SK-N-MC (cell line): ENCODE measurements at regions not wholly inside any gene's neighbourhood (a gene's known extent, or its start where the extent isn't known, plus 50 kb on each side); places are given as distances from the start of the nearest gene placed in this dataset.
"Not testable (repeated sequence)": the region's sequence is repeated elsewhere in the genome, so short reads cannot be mapped to it uniquely, and the experiment has no call there.

Experiments used
- DNase-seq: peaks from one replicate; pipeline ENCODE4 v3.0.0-alpha.2; 2011; ENCODE audit warnings: low read depth, low spot score
- H3K27ac ChIP-seq: fragments of 200-600 bp; sonication (generic); 2 replicates; pipeline ENCODE4 v1.5.1; 2016; ENCODE audit warnings: mixed run types
- H3K36me3 ChIP-seq: fragments of 200-600 bp; sonication (generic); 2 replicates; pipeline ENCODE4 v1.6.1; 2017; ENCODE audit warnings: antibody characterized with exemption, low read length, mixed read lengths; ENCODE audit not compliant: insufficient read depth
- H3K4me3 ChIP-seq: fragments of 200-600 bp; sonication (generic); 2 replicates; pipeline ENCODE4 v1.5.1; 2016
- H3K9ac ChIP-seq: fragments of 200-600 bp; sonication (generic); 2 replicates; pipeline ENCODE4 v1.8.0; 2017; ENCODE audit warnings: mixed run types, mixed read lengths; ENCODE audit not compliant: insufficient read length
- H3K9me3 ChIP-seq: fragments of 200-600 bp; sonication (generic); 2 replicates; pipeline ENCODE4 v1.6.1; 2017; ENCODE audit warnings: low read depth, mild to moderate bottlenecking, antibody characterized with exemption, low read length, moderate library complexity, mixed read lengths
- EZH2 ChIP-seq: fragments of 200-600 bp; sonication (generic); IDR thresholded peaks from one replicate; pipeline ENCODE4 v1.6.1; 2017; ENCODE audit warnings: antibody characterized with exemption
- FOXP2 ChIP-seq: optimal IDR thresholded peaks from 2 replicates; pipeline ENCODE3; 2011; ENCODE audit warnings: mild to moderate bottlenecking, moderate library complexity; ENCODE audit not compliant: insufficient read depth; ENCODE audit errors: extremely low read length, control extremely low read depth
- POLR2AphosphoS5 ChIP-seq: IDR thresholded peaks from 2 replicates; pipeline ENCODE4 v1.6.1; 2012; ENCODE audit warnings: mild to moderate bottlenecking, low read depth, low read length, borderline replicate concordance

DNA sequence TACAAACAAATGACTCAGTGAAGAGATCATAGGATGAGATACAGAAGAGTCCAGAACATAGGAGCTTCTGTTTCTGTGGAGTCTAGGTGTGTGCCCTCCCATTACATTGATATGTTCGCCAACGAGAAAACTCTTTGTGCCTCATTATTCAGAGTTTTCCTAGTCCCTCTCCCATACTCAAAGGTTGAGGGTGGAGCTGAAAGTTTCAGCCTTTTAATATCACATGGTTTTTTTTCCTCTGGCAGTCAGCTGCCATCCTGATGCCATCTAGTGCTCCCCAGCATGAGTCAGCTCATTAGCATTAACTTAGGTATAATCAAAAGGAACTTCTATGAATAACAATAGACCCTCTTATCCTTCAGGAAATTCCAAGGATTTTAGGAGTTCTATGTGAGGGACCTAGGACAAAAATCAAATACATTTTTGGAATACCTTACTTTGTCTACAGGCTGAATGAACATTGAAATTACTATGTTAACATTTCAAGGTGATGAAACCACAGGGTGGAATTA, 559.6 kb upstream of the AMOT start:
- H3K27ac ChIP-seq: no peak overlapping the region
- H3K36me3 ChIP-seq: no peaks in the 10 kb centered on the region
- no peaks in the 10 kb centered on the region for H3K9me3 ChIP-seq
- no peak for TF ChIP-seq POLR2AphosphoS5
- no peak for TF ChIP-seq EZH2
- no peak for TF ChIP-seq FOXP2
- H3K4me3 ChIP-seq: no peak overlapping the region
- DNase-seq: no peak
- H3K9ac ChIP-seq: no peak overlapping the region

- H3K36me3 ChIP-seq: no peaks in the 10 kb centered on the region
- H3K27ac ChIP-seq: no peak overlapping the region
- no peak overlapping the region for H3K4me3 ChIP-seq
- no peaks in the 10 kb centered on the region for H3K9me3 ChIP-seq
- DNase-seq: no peak
- H3K9ac ChIP-seq: no peak overlapping the region
- TF ChIP-seq FOXP2: no peak
- TF ChIP-seq EZH2: no peak
- no peak for TF ChIP-seq POLR2AphosphoS5
Measured at GRCh38 chrX:113399506-113400192, 559.0 kb upstream of the AMOT start.

- Histone ChIP-seq H3K27ac (no peak overlapping the region), H3K36me3 (no peaks in the 10 kb centered on the region), H3K9ac (no peak overlapping the region), H3K9me3 (no peaks in the 10 kb centered on the region), H3K4me3 (no peak overlapping the region)
- TF ChIP-seq POLR2AphosphoS5 (no peak), FOXP2 (no peak), EZH2 (no peak)
- no peak for DNase-seq
Measured at GRCh38 chrX:113392355-113392754, 551.7 kb upstream of the AMOT start.

- no peak overlapping the region for H3K27ac ChIP-seq
- H3K9ac ChIP-seq: no peak overlapping the region
- H3K36me3 ChIP-seq: no peaks in the 10 kb centered on the region
- H3K9me3 ChIP-seq: no peaks in the 10 kb centered on the region
- no peak overlapping the region for H3K4me3 ChIP-seq
- TF ChIP-seq FOXP2: no peak
- no peak for DNase-seq
Measured at GRCh38 chrX:113391875-113392274, 551.2 kb upstream of the AMOT start.

DNA sequence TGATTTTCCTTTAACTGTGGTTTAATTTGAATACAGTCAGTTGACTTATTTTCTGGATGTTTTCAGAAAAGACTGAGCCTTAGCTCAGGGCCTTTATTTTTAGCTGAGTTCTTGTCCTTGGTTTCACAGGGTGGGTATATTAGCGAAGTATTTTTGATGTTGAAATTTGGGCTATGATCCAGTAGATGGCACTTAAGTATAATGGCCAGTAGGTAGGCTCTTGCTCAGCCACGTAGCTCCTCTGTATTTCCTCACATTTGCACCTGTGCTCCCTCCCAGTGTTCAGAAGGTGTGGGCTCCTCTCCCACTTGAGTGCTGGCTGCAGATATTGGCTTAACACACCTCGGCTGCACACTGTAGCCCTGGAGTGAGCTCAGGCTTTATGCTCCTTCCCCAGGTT, 549.9 kb upstream of the AMOT start:
- no peak for TF ChIP-seq EZH2
- no peak for TF ChIP-seq POLR2AphosphoS5
- TF ChIP-seq FOXP2: no peak
- no peak for DNase-seq
- Histone ChIP-seq H3K9ac (no peak overlapping the region), H3K9me3 (no peaks in the 10 kb centered on the region), H3K36me3 (no peaks in the 10 kb centered on the region), H3K4me3 (no peak overlapping the region), H3K27ac (no peak overlapping the region)

DNA sequence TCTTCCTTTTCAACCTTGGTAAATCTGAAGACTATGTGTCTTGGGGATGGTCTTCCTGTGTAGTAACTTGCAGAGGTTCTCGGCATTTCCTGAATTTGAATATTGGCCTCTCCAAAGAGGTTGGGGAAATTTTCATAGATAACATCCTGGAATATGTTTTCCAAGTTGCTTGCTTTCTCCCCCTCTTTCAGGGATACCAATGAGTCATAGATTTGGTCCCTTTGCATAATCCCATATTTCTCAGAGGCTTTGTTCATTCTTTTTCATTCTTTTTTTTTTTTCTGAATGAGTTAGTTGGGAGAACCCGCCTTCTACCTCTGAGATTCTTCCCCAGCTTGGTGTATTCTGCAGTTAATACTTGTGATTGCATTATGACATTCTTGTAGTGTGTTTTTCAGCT, 549.2 kb upstream of the AMOT start:
- no peak overlapping the region for H3K4me3 ChIP-seq
- no peak overlapping the region for H3K27ac ChIP-seq
- no peaks in the 10 kb centered on the region for H3K9me3 ChIP-seq
- no peak for DNase-seq
- TF ChIP-seq POLR2AphosphoS5: no peak
- TF ChIP-seq FOXP2: no peak
- TF ChIP-seq EZH2: no peak
- no peak overlapping the region for H3K9ac ChIP-seq
- no peaks in the 10 kb centered on the region for H3K36me3 ChIP-seq

DNA sequence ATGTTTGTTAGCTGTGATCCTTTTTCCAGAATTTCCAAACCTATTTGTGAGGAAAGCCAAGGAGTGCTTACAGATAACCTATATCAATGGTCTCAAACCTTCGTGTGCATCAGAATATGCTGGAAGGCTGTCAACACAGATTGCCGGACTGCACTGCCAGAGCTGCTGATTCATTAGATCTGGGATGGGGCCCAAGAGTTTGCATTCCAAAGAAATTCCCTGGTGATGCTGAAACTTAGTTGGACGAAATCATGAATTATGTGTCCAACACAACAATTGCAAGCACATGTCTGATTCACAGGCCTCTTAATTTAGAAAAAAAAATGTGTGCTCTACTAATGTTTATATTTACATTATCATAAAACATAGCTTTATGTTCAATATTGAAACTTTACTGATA, 544.0 kb upstream of the AMOT start:
- H3K27ac ChIP-seq: no peak overlapping the region
- no peaks in the 10 kb centered on the region for H3K9me3 ChIP-seq
- DNase-seq: no peak
- H3K4me3 ChIP-seq: no peak overlapping the region
- H3K36me3 ChIP-seq: no peaks in the 10 kb centered on the region
- no peak overlapping the region for H3K9ac ChIP-seq
- TF ChIP-seq POLR2AphosphoS5 (no peak), EZH2 (no peak), FOXP2 (no peak)

DNA sequence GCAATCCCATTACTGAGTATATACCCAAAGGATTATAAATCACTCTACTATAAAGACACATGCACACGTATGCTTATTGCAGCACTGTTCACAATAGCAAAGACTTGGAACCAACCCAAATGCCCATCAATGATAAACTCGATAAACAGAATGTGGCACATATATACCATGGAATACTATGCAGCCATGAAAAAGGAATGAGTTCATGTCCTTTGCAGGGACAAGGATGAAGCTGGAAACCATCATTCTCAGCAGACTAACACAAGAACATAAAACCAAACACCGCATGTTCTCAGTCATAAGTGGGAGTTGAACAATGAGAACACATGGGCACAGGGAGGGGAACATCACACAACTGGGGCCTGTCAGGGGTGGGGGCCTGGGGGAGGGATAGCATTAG, 532.8 kb upstream of the AMOT start:
- not testable (repeated sequence) for H3K27ac ChIP-seq, H3K9me3 ChIP-seq, H3K36me3 ChIP-seq, DNase-seq, H3K9ac ChIP-seq, H3K4me3 ChIP-seq

DNA sequence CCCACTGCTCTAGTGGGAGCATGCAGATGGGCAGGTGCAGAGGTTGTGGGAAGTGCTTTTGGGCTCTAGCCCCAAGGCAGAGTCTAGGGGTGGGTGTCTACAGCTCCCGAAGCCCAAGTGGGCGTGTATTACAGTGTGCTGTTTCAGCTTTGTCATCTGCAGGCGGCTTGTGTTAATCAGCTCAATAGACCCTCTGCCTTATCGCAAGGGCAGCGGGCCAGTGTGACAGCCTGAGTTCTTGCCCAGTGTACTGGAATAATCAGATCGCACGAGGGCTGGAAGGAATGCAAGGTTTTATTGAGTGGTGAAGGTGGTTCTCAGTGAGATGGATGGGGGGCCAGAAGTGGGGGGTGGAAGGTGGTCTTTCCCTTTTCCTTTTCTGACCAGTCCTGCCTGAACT, 529.4 kb upstream of the AMOT start:
- no peak overlapping the region for H3K4me3 ChIP-seq
- H3K9me3 ChIP-seq: no peaks in the 10 kb centered on the region
- H3K27ac ChIP-seq: no peak overlapping the region
- TF ChIP-seq EZH2: no peak
- TF ChIP-seq POLR2AphosphoS5: no peak
- no peak for TF ChIP-seq FOXP2
- no peaks in the 10 kb centered on the region for H3K36me3 ChIP-seq
- no peak overlapping the region for H3K9ac ChIP-seq
- DNase-seq: no peak
